Naive thymus-derived CD4-positive, alpha-beta T cell (primary cell): ENCODE measurements at regions not wholly inside any gene's neighbourhood (a gene's known extent, or its start where the extent isn't known, plus 50 kb on each side); places are given as distances from the start of the nearest gene placed in this dataset.

Source experiments
- ATAC-seq: fragments of 150-1000 bp; cut with Tn5 transposase; 2 replicates; pipeline ENCODE4 v1.10.0; 2021; ENCODE audit warnings: mild to moderate bottlenecking, moderate library complexity
- CTCF ChIA-PET: fragments of 350-600 bp; sonication (Branson Sonifier 250); formaldehyde crosslinking; loops from one replicate; lab custom pipeline; 2021; ENCODE audit warnings: antibody characterized with exemption; lab: Charles Lee
- POLR2A ChIA-PET: fragments of 350-600 bp; sonication (Branson Sonifier 250); formaldehyde crosslinking; loops from one replicate; lab custom pipeline; 2021; ENCODE audit warnings: antibody characterized with exemption, inconsistent platforms; lab: Charles Lee
- DNase-seq, 9 donors: peaks; one replicate each; pipeline versions ENCODE4 v3.0.0 to v3.0.0-alpha.2; 2020 to 2022; ENCODE audit warnings: mixed read lengths in 1 of 9
- H3K27ac ChIP-seq: one replicate; pipeline ENCODE4 v1.7.0; 2013; ENCODE audit warnings: mild to moderate bottlenecking, low read depth, low read length, moderate library complexity
- H3K27me3 ChIP-seq, 2 donors: one replicate each; pipeline ENCODE4 v1.7.0; 2013; ENCODE audit warnings: low read length in 2 of 2, mild to moderate bottlenecking in 2 of 2, moderate library complexity in 2 of 2; ENCODE audit not compliant: control insufficient read depth in 2 of 2, insufficient read depth in 2 of 2
- H3K36me3 ChIP-seq, 3 experiments: 1 replicate in 2 of 3; 2 replicates in 1 of 3; pipeline ENCODE4 v1.7.0; 2013; ENCODE audit warnings: low read length in 3 of 3, mild to moderate bottlenecking in 3 of 3, moderate library complexity in 1 of 3; ENCODE audit not compliant: insufficient read depth in 3 of 3, control insufficient read depth in 2 of 3
- H3K4me1 ChIP-seq, 2 donors: one replicate each; pipeline ENCODE4 v1.7.0; 2013; ENCODE audit warnings: low read length in 2 of 2, mild to moderate bottlenecking in 2 of 2, moderate library complexity in 1 of 2; ENCODE audit not compliant: control insufficient read depth in 2 of 2, insufficient read depth in 2 of 2
- H3K4me3 ChIP-seq: 2 replicates; pipeline ENCODE4 v1.7.0; 2013; ENCODE audit warnings: mild to moderate bottlenecking, low read length
- H3K9me3 ChIP-seq, 3 experiments: 1 replicate in 2 of 3; 2 replicates in 1 of 3; pipeline ENCODE4 v1.7.0; 2013; ENCODE audit warnings: low read length in 3 of 3; ENCODE audit not compliant: control insufficient read depth in 2 of 3
- H3K27ac Mint-ChIP-seq, 9 donors: one replicate each; pipeline ENCODE4 v1.8.0; 2020 to 2022; ENCODE audit warnings: mixed read lengths in 9 of 9, mild to moderate bottlenecking in 8 of 9, moderate library complexity in 5 of 9, inconsistent platforms in 2 of 9
- H3K27me3 Mint-ChIP-seq, 5 donors: one replicate each; pipeline ENCODE4 v1.8.0; 2021 to 2022; ENCODE audit warnings: mixed read lengths in 5 of 5, mild to moderate bottlenecking in 1 of 5
- H3K36me3 Mint-ChIP-seq, 5 donors: one replicate each; pipeline ENCODE4 v1.8.0; 2020 to 2022; ENCODE audit warnings: mixed read lengths in 5 of 5, mild to moderate bottlenecking in 3 of 5, inconsistent platforms in 1 of 5
- H3K4me1 Mint-ChIP-seq, 7 donors: one replicate each; pipeline ENCODE4 v1.8.0; 2020 to 2022; ENCODE audit warnings: mixed read lengths in 7 of 7, mild to moderate bottlenecking in 3 of 7, inconsistent platforms in 1 of 7
- H3K4me3 Mint-ChIP-seq, 10 donors: one replicate each; pipeline ENCODE4 v1.8.0; 2020 to 2022; ENCODE audit warnings: mild to moderate bottlenecking in 10 of 10, mixed read lengths in 10 of 10, moderate library complexity in 6 of 10, inconsistent platforms in 2 of 10
- H3K9me3 Mint-ChIP-seq, 11 donors: one replicate each; pipeline ENCODE4 v1.8.0; 2020 to 2022; ENCODE audit warnings: mixed read lengths in 11 of 11, mild to moderate bottlenecking in 4 of 11, inconsistent platforms in 1 of 11, moderate library complexity in 1 of 11
- intact Hi-C, 2 donors: fragments of 100-400 bp; cut with micrococcal nuclease; formaldehyde crosslinking; loops; one replicate each; pipeline ENCODE4 v1.15.1; 2023

DNA sequence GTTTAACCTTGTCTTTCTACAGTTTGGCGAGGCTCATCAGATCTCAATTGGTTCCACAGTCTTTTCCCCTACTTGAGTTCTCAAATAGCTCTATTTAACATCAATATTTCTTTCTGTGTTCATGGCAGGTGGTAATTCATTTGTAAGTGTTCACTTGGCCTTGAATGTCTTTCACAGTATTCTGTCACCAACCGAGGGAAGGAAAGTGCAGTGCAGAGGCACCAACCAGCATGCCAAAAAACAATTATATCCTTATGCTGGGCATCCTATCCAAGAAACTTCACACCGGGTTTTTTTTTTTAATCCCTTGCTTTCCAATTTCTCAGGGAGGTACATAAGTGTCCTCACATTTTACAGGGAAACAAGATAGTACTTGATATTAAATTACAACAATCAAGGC lies 55.0 kb upstream of the ZC3H12C start:
- DNase-seq (no peak), ATAC-seq (no peak)
- H3K4me3 Mint-ChIP-seq, result no peak overlapping the region
- POLR2A ChIA-PET, result no interaction called here
- Histone ChIP-seq H3K9me3 (no peaks in the 10 kb centered on the region), H3K4me1 (no peaks in the 10 kb centered on the region), H3K27me3 (no peaks in the 10 kb centered on the region), H3K36me3 (no peaks in the 10 kb centered on the region), H3K27ac (no peak overlapping the region), H3K4me3 (no peak overlapping the region)
- no peaks in the 10 kb centered on the region for H3K4me1 Mint-ChIP-seq
- peaks cover 0 to 3% (median 0%) of the 10 kb centered on the region in 11 donors for H3K9me3 Mint-ChIP-seq
- intact Hi-C loops, result no loop called here
- no peaks in the 10 kb centered on the region for H3K36me3 Mint-ChIP-seq
- peaks cover 5 to 17% (median 14%) of the 10 kb centered on the region in 5 donors for H3K27me3 Mint-ChIP-seq
- CTCF ChIA-PET, result no interaction called here
- H3K27ac Mint-ChIP-seq, result no peak overlapping the region
